Cerebellar nuclear complex (tissue), 1 donor: ENCODE measurements at regions not wholly inside any gene's neighbourhood (a gene's known extent, or its start where the extent isn't known, plus 50 kb on each side); places are given as distances from the start of the nearest gene placed in this dataset.

Experiments used
- DNase-seq, 2 experiments: peaks; one replicate each; lab custom pipeline; 2025; lab: John Stamatoyannopoulos, UW

- DNase-seq = no peak
Observed at GRCh38 chr15:77733579-77734300, 101.0 kb upstream of the LINGO1 start.

GRCh38 chr15:77732514-77733335 lies 100.0 kb upstream of the LINGO1 start:
- DNase-seq = no peak

- DNase-seq = no peak
Observed at GRCh38 chr15:77731945-77732344, 99.2 kb upstream of the LINGO1 start.

- DNase-seq = no peak
Observed at GRCh38 chr15:77731067-77731466, 98.4 kb upstream of the LINGO1 start.

DNA sequence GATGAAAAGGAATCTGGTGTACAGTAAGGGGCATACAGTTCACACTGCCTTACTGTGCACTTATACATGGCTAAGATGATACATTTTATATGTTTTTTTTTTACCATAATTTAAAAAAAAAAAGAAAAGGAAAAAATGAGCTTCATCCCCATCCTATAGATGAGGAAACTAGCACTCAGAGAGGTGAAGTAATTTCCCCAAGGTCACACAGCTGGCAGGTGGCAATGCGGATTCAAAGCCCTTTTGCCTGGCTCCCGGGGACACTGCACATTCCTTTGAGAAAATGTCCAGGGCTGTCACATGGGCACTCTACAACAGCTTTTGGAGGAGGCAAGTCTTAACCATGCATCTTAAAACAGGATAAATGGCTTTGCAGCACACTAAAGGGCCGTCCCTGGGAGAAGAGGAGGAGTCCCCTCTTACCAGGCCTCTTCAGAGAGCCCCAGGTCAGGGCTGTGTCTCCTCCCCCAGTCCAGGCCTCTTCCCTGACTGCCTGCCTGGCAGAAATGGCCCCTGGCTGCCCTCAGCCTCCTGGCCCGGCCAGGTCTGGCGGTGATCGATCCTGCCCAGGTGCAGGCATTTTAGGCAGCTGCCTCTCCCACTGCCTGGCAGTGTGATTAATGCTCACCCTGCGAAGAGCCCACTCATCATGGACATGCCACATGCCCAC lies 95.1 kb upstream of the LINGO1 start:
- no peak for DNase-seq

DNA sequence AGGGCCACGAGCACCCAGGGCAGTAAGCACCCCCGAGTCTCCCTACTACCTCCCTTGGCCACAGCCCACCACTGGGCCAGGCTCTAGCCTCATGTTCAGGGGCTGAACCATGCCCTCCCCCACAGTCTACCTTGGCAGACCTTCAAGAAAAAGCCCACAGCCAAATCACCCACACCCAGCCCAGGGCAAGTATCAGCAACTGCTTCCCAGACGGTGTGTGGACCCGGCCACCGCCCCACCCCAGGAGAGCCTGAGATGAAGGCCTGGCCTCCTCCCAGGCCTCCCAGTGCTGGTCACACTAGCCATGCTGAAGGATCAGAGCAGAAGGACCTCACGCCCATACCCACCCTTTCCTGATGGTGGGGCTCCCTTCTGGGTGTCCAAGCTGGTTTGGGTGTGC lies 92.0 kb upstream of the LINGO1 start:
- no peak for DNase-seq

GRCh38 chr15:77723756-77724155 lies 91.0 kb upstream of the LINGO1 start:
- no peak for DNase-seq

DNA sequence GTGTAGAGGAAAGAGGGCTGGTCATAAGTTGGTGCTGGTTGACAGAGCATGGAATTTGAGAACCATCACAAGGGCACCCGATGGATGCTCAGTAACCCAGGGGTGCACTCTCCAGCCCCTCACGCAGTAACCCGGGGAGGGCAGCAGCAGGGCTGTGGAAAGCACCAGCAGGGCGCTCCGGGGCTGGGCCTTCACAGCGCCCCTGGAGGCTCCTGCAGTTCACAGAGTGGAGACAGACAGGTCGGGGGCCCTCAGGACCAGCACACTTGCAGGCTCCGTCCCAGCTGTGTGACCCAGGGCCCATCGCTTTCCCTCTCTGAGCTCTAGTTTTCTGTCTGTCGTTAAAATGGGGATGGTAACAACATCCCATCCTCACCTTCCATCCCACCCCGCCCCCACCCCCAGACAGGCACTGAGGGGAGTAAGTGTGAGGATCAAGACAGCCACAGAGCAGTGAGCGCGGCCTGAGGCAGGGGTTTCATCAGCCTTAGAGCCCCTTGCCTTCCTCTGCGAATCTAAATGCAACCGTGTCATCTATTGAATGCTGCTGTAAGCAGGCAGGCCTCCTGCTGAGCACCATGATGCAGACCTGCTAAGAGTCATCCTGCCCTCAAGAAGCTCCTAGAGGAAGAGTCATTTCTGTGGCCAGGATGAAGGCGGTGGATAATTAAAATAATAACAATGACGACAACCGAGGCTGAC lies 90.2 kb upstream of the LINGO1 start:
- no peak for DNase-seq

- no peak for DNase-seq
Observed at GRCh38 chr15:77721963-77722362, 89.3 kb upstream of the LINGO1 start.

- DNase-seq = no peak
Observed at GRCh38 chr15:77720655-77721054, 87.9 kb upstream of the LINGO1 start.

DNA sequence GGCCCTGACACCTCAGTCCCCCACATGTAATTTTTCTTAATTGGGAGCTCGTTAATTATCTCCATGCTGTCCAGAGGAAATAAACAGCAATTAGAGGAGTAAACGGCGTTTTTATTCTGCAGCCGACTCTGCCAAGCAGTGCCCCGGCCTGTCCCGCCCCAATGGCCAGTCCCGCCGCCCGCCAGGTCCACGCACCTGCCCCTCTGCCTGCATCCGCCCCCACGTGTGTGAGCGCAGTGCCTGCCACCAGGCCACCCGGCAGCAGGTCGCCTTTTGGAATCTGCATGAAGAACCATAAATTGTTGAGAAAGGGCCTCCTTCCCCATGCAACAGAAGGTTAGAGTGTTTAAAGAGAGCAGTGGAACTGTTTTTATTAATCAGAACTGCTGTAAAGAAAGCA lies 87.5 kb upstream of the LINGO1 start:
- no peak for DNase-seq

DNA sequence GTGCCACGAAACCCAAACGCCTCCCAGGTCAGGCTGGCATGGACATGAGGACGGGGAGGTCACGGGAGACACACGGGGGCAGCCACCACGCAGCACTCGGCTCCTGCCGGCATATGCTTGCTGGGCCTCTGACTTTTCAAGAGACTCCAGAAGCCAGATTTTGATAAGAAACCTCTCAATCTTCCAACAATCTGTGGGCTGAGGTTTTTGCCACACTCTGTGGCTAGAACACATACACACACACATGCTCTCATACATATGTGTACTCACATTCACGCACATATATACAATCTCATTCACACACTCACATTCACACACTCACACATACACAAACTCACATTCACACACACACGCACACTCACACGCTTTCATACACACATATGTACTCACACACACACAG lies 86.7 kb upstream of the LINGO1 start:
- no peak for DNase-seq

DNA sequence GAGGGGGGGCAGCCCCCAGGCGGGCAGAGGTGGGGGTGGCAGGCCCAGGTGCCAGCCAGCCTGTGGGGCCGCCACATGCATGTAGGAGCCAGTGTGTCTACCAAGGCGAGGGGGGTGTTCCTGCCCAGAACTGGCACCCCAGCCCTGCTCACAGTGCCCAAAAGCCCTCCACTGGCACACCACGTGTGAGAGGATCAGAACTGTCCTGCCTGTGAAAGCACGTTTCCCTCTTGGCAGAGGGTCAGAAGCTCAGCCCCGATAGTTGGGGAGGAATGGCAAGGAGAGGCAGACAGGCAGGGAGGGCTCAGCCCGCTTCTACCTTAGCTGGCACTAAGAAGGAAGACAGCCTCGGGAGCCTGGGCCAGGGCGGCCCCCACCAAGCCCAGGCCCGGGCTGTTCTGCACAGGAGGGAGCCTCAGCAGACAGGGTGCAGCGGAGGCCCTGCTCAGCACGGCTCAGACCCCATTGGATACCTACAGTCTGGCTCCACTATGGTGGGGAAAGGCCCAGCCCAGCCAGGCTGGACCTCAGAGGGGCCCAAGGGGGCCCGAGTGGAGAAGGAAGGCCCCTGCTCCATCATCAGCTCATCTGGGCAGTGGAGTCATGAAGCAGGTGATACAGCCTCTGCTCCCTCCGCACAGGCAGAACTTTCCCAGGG lies 84.8 kb upstream of the LINGO1 start:
- DNase-seq = no peak

DNA sequence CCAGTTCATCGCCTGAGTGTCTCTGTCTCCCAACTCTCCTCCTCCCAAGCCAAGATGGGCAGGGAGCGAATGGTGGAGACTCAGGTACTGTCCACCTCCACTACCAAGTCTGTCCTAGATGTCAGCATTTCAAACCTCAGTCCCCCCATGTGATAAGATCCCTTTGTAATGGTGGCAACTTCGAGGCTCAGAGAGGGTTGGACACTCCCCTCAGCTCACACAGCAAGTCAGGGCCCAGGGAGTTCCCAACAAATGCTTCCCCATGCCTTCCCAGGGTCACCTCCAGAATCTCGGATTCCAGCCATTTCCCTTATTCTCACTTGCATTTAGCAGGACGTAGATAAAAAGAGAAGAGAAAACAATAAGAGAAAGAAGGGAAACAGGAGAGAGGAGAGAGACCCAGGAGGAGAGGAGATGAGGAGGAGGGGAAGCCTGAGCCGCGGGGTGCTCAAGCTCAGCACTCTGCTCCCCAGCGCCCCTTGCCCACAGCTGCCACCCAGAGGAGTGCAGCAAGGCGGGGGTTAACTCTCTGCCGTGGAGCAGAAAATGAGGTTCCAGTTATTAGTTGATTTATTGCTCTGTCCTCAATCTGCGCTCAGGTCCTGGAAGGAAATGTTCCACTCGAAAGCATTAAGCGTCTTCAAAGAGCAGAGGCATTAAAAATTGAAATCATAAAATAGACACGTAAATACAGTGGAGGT lies 84.1 kb upstream of the LINGO1 start:
- no peak for DNase-seq

GRCh38 chr15:77715860-77716259 lies 83.1 kb upstream of the LINGO1 start:
- no peak for DNase-seq

- no peak for DNase-seq
Observed at GRCh38 chr15:77715051-77715450, 82.3 kb upstream of the LINGO1 start.

GRCh38 chr15:77714555-77714954 lies 81.8 kb upstream of the LINGO1 start:
- no peak for DNase-seq

GRCh38 chr15:77714023-77714422 lies 81.3 kb upstream of the LINGO1 start:
- no peak for DNase-seq

DNA sequence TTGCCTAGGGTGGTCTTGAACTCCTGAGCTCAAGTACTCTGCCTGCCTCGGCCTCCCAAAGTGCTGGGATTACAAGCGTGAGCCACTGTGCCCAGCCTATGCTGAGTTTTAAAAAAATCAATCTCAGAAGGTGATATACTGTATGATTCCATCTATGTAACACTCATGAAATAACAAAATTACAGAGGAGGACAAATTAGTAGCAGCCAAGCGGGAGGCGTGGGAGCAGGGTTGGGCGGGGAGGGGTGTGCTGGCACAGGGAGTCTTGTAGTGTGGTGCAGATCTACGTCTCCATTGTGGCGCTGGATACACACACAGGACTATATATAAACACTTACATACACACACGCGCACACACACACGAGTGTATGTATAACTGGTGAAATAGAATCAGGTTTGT lies 80.6 kb upstream of the LINGO1 start:
- DNase-seq = no peak

DNA sequence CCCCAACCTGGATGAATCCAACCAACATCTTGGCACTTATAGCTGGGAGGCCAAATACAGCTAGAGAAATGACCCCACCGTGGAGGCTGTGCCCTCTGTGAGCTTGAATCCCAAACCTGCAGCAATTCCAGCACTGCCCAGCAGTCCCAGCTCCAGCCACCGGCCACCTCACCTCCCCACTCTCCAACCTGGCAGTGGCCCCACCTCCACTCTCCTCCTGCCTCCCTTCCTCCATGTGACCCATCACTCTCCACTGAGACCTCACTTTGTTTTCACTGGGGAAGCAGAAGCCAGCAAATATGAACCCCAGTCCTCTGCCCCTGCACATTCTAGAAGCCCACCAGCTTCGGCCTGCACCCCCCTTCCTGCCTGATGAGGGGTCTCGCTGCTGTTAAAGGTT lies 79.7 kb upstream of the LINGO1 start:
- no peak for DNase-seq

GRCh38 chr15:77710637-77711036 lies 77.9 kb upstream of the LINGO1 start:
- peak; percentile 62 to 72 for DNase-seq
